ENCODE measurements at regions not wholly inside any gene's neighbourhood (a gene's known extent, or its start where the extent isn't known, plus 50 kb on each side); places are given as distances from the start of the nearest gene placed in this dataset.

DNA sequence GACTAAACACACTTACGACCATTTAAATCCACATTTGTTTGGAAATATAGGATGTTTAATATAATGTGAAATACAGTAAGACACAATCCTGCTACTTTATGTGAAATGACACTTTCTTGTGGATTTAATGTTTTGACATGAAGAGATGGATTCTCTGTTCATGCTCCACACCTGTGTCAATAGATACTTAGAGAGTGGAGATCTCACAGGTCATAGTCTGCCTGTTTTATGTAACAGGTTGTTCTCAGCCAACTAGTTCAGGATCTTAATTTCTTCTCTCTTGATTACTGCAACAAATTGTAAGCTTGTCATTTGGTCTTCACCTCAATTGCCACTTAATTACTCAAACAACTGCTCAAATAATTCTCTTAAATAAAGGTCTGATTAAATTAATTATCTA, 1621.2 kb downstream of the PCDH7 start:
- no peak for DNase-seq

DNA sequence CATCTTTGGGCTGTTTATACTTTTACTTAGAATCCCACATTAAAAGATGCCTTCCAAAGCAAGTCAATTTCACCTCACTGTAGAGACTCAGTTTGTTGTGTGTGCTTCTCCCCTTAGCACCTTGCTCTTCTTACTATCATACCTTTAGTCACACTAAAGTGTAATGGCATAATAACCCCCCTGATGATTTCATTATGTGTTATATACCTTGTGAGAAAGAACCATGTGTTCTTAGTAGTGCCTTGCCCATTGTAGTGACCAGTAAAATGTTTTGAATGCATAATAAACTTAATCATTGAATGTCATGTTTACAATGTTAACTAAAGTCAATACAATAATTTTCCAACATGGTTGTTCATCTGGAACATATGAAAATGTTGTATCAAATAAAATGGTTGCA, 1621.9 kb downstream of the PCDH7 start:
- DNase-seq, result no peak

GRCh38 chr4:32349026-32349425, 1628.9 kb downstream of the PCDH7 start:
- no peak for DNase-seq

DNA sequence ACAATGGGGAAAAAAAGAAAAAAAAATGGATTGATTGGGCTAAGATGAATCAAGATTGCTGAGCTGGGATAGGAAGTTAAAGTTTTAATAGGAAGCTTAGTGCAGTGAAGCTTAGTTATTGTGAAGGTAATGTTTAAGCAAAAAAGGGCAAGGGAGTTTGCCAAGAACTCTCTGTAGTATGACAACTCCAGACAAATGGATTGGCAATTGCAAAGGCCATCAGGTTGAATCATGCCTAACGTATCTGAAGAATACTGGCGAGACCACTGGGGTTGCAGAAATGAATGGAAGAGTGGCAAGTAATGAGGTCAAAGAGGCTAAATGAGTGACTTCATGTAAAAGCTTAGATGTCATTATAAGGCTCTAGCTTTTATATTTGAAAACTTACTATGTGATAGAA, 1654.0 kb downstream of the PCDH7 start:
- DNase-seq, result no peak

- no peak for DNase-seq
Measured at GRCh38 chr4:32393806-32394205, 1673.6 kb downstream of the PCDH7 start.

DNA sequence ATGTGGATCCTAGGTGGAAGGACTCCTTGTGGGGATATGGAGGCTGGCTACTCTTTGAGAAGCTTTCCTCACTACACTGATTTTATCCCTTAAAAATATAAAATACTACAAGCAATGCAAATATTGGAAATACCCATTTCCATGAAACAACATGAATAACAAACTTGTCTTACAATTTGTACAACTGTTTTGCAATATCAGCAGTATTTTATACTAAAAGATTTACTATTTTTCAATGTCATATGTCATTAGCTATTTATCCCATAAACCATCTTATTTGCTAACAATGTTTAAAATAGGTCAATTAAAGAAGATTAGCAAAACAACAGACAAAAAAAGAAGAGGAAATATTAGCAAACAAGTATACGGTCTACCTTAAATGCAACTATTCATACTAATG, 1674.1 kb downstream of the PCDH7 start:
- no peak for DNase-seq

DNA sequence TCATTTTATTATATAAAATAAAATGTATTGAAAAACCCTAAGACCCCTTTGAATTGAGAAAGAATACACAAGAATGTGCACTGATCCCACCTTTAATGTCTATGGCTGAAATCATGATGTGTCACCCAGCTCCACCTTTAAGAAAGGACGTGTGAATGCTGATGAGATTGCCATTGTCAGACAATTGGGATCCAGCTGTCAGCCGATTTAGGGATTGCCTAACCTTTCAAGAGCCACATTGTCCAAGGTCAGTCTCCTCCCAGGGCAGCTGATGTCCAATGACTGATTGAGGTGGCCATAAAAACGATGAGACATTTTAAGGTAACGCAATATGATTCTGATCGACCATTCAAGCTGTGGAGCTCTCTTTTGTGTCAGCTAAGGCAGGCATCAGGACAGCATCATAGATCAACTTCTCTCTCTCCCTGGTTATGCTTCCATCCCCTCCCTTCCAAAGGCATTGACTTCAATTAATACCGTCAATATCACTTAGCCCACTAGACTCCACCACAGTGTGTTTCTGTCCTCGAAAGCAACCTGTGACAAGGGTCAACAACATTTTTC, 1676.4 kb downstream of the PCDH7 start:
- DNase-seq, result no peak

GRCh38 chr4:32400870-32401269, 1680.7 kb downstream of the PCDH7 start:
- DNase-seq, result no peak

DNA sequence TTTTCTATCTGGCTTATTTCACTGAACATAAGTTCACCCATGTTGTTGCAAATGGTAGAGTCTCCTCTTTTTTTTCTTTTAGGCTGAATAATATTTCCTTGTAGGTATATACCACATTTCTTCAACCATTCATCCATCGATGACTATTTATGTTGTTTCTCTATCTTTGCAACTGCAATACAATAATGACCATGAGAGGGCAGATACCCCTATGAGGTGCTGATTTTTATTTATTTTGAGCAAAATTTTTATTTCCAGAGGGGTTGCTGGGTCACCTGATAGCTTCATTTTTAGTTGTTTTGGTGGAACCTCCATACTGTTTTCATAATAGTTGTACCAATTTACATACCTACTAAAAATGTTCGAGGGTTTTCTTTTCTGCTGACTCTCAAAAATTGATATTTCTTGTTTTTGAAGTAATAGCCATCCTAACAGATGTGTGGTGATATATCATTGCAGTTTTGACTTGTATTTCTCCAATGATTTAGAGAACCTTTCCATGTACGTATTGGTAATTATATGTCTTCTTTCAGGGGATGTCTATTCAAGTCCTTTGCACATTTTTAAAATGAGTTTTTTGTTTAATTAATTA, 1697.0 kb downstream of the PCDH7 start:
- no peak for DNase-seq

- DNase-seq, result no peak
Measured at GRCh38 chr4:32423267-32423666, 1703.1 kb downstream of the PCDH7 start.

GRCh38 chr4:32425243-32425642, 1705.1 kb downstream of the PCDH7 start:
- no peak for DNase-seq

DNA sequence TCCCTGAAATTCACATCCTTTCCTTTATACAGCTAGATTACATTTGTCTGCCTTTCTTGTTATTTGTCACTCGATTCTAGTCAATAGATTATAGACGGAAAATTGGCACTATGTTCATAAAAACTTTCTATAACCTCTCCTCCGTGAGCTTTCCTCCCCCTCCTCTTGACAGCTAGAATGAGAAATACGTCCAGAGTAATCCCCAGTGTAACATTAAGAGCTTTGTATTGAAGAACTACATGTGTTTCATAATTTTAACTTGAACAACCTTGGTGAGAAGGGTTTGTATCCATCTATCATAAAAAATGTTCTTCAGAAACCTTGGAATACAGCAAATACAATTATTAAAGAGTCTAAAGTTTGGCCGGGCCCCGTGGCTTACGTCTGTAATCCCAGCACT, 1707.4 kb downstream of the PCDH7 start:
- no peak for DNase-seq

DNA sequence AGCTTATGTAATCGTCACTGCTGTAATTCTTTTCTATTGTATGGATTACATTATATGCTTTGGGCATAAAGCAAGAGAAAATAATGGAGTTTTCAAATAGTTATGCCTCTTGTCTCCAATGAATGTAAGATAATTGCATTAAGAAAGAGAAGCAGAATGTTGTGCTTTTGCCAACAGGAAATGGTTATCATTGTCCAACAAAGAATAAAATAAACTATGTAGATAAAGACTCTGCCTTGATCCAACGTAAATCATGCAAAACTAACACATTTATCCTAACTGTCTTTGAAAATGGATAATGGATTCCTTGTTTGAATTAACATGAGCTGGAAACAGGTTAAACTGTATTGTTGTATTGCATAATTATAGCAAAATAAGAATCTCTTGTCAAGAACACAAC, 1709.0 kb downstream of the PCDH7 start:
- DNase-seq, result no peak

- DNase-seq, result no peak
Measured at GRCh38 chr4:32435308-32435707, 1715.1 kb downstream of the PCDH7 start.

DNA sequence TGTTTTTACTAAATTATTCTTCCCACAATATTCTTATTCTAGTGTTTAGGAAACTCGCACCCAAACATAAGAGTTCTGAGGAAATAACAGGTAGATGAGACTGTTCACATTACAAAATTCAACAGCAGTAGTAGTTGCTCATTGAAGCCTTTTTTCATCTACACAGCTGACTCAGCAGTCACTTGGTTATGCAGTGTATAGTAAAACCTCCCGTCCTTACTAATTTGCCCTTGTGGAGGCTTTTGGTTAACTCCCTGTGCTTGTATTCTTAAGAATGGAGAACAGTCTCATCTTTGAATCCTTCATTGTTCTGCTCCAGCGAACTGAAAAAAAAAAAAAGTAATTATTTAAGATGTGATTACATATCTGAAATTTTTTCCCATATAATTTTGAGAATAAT, 1716.6 kb downstream of the PCDH7 start:
- no peak for DNase-seq

- no peak for DNase-seq
Measured at GRCh38 chr4:32440391-32440790, 1720.2 kb downstream of the PCDH7 start.

GRCh38 chr4:32454482-32454881, 1734.3 kb downstream of the PCDH7 start:
- DNase-seq, result no peak

DNA sequence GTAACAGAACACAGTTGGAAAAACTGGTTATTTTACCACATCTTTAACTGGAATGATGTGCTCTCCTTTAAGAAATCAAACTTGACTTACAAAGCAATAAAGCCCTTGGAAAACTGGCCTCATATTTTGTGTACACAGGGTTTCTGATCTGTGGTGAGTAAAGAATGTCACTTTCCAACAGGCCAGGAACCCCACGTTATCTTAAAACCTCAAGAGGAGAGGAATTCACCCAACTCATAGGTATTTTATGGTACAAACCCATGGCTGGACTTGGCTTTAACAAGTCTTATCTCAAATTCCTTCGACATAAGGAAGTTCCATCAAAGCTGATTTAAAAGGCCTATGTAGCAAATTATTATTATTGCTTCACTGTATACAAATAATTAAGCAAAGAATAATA, 1735.1 kb downstream of the PCDH7 start:
- no peak for DNase-seq

- DNase-seq, result no peak
Measured at GRCh38 chr4:32460972-32461371, 1740.8 kb downstream of the PCDH7 start.

GRCh38 chr4:32462944-32463343, 1742.8 kb downstream of the PCDH7 start:
- DNase-seq, result no peak

- DNase-seq, result no peak
Measured at GRCh38 chr4:32470087-32470585, 1750.0 kb downstream of the PCDH7 start.

DNA sequence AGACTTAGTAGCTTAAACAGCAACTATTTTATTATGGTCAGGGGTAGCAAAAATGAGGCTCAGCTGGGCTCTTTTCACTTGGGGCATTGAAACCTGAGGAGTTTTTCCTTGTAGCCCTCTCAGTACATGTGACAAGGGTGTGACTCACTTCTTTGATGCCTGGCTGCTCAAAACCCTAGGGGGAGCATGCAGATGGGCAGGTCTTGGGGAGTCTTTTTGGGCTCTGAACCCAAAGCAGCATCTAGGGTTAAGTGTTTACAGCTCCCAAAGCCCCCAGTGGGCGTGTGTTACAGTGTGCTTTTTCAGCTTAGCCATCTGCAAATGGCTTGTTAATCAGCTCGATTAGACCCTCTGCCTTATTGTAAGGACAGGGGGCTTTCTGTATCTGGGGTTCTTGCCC, 1752.7 kb downstream of the PCDH7 start:
- no peak for DNase-seq

DNA sequence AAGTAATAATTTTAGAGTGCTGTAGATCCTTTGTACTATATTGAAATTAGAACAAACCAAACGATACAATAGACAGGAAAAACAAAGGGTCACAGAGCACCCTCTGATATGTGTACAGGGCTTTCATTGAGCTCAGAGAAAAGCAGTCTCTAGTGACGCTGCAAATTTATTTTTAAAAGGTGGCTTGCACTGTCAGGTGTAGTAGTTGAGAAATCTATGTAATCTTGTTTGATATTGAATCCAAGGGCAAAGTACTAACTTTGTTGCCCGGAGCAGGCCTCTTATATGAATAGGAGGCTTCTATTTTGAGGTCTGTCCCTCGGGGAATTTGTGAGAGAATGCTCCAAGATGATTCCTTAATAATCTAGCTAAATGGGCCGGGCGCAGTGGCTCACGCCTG, 1755.5 kb downstream of the PCDH7 start:
- DNase-seq, result no peak

GRCh38 chr4:32477518-32477917, 1757.3 kb downstream of the PCDH7 start:
- no peak for DNase-seq

DNA sequence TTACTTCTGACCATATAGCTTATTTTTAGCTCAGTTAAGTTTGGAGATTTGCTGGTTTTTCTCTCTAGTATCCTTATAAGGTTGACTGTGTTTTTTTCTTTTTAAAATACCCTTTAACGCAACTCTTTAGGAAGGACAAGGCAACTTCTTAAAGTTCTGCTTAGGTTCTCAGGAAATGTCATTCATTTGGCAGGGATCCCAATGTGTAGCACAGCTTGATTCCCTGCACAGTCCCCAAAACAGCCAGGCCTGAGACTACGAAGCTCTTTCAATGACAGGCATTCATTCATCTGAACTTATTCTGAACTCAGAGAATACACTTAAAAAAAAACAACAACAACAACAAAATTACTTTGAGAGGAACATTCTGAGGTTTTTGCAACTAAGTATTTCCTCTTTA, 1765.8 kb downstream of the PCDH7 start:
- no peak for DNase-seq
